KMS-11 (cell line): ENCODE measurements at regions not wholly inside any gene's neighbourhood (a gene's known extent, or its start where the extent isn't known, plus 50 kb on each side); places are given as distances from the start of the nearest gene placed in this dataset.

Experiments
- H2AFZ ChIP-seq: fragments of 200-600 bp; sonication (generic); 2 replicates; pipeline ENCODE4 v1.6.1; 2016; ENCODE audit warnings: antibody characterized with exemption, mixed run types, low read depth
- H3K27ac ChIP-seq: fragments of 200-600 bp; sonication (generic); 2 replicates; pipeline ENCODE4 v1.6.1; 2016; ENCODE audit warnings: mild to moderate bottlenecking, mixed run types
- H3K27me3 ChIP-seq: fragments of 200-600 bp; sonication (generic); 2 replicates; pipeline ENCODE4 v1.6.1; 2017; ENCODE audit warnings: mild to moderate bottlenecking, low read depth, mixed run types, moderate library complexity; ENCODE audit not compliant: insufficient read depth
- H3K36me3 ChIP-seq: fragments of 200-600 bp; sonication (generic); 2 replicates; pipeline ENCODE4 v1.6.1; 2017; ENCODE audit warnings: mild to moderate bottlenecking, mixed run types; ENCODE audit not compliant: insufficient read depth
- H3K4me1 ChIP-seq: fragments of 200-600 bp; sonication (generic); 2 replicates; pipeline ENCODE4 v1.6.1; 2016; ENCODE audit warnings: mild to moderate bottlenecking, low read depth, mixed run types; ENCODE audit not compliant: poor library complexity, severe bottlenecking
- H3K4me2 ChIP-seq: fragments of 200-600 bp; sonication (generic); 2 replicates; pipeline ENCODE4 v1.7.0; 2016; ENCODE audit warnings: mild to moderate bottlenecking, mixed run types
- H3K4me3 ChIP-seq: fragments of 200-600 bp; sonication (generic); IDR thresholded peaks from 2 replicates; pipeline ENCODE4 v1.6.1; 2017; ENCODE audit warnings: low read depth, low read length, mixed read lengths; ENCODE audit not compliant: insufficient read depth
- H3K79me2 ChIP-seq: fragments of 200-600 bp; sonication (generic); 2 replicates; pipeline ENCODE4 v1.6.1; 2016; ENCODE audit warnings: low read depth, mixed run types; ENCODE audit not compliant: insufficient read depth
- H3K9ac ChIP-seq: fragments of 200-600 bp; sonication (generic); 2 replicates; pipeline ENCODE4 v1.6.1; 2016; ENCODE audit warnings: mild to moderate bottlenecking, mixed run types
- H4K20me1 ChIP-seq: fragments of 200-600 bp; sonication (generic); 2 replicates; pipeline ENCODE4 v1.6.1; 2016; ENCODE audit warnings: mild to moderate bottlenecking, mixed run types; ENCODE audit not compliant: insufficient read depth
- CTCF ChIP-seq: fragments of 200-600 bp; sonication (generic); conservative IDR thresholded peaks from 2 replicates; pipeline ENCODE4 v1.6.1; 2017; ENCODE audit warnings: low read depth, mild to moderate bottlenecking, antibody characterized with exemption, low read length, moderate library complexity, mixed read lengths

- Histone ChIP-seq H3K4me1 (no peaks in the 10 kb centered on the region), H3K79me2 (no peaks in the 10 kb centered on the region), H3K27ac (no peak overlapping the region), H3K4me3 (no peak overlapping the region), H3K4me2 (no peak overlapping the region), H4K20me1 (no peaks in the 10 kb centered on the region), H3K36me3 (no peaks in the 10 kb centered on the region), H2AFZ (no peak overlapping the region), H3K27me3 (no peaks in the 10 kb centered on the region), H3K9ac (no peak overlapping the region)
- no peak for TF ChIP-seq CTCF
Observed at GRCh38 chr11:104443387-104443786, 279.4 kb upstream of the PDGFD start.

DNA sequence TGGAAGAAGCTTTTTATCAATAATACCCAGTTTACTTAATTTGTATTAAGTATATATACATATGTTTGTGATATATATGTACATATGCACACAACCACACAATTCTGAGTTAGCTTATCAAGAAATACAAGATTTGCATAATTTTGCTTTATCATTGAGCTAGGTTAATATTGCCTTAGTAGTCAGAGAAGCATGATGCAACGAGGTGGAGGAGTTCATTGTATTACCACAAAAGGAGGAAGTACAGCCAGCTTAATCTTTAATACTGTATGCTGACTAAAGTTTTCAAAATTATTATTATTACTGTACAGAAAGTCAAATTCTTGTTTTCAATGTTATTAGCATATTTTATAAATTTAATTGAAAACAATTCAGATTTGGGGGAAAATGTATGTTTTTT is 278.4 kb upstream of the PDGFD start:
- no peaks in the 10 kb centered on the region for H3K36me3 ChIP-seq
- H3K9ac ChIP-seq, result no peak overlapping the region
- no peak overlapping the region for H3K4me2 ChIP-seq
- no peak overlapping the region for H3K27ac ChIP-seq
- no peaks in the 10 kb centered on the region for H3K4me1 ChIP-seq
- no peaks in the 10 kb centered on the region for H3K27me3 ChIP-seq
- no peak for TF ChIP-seq CTCF
- H3K4me3 ChIP-seq, result no peak overlapping the region
- no peaks in the 10 kb centered on the region for H4K20me1 ChIP-seq
- no peak overlapping the region for H2AFZ ChIP-seq
- H3K79me2 ChIP-seq, result no peaks in the 10 kb centered on the region

GRCh38 chr11:104435494-104435893 is 271.5 kb upstream of the PDGFD start:
- Histone ChIP-seq H3K79me2 (no peaks in the 10 kb centered on the region), H3K27me3 (no peaks in the 10 kb centered on the region), H3K9ac (no peak overlapping the region), H3K27ac (no peak overlapping the region), H3K4me2 (no peak overlapping the region), H3K4me1 (no peaks in the 10 kb centered on the region), H3K36me3 (no peaks in the 10 kb centered on the region), H4K20me1 (no peaks in the 10 kb centered on the region), H3K4me3 (no peak overlapping the region), H2AFZ (no peak overlapping the region)
- no peak for TF ChIP-seq CTCF

- H3K27me3 ChIP-seq, result no peaks in the 10 kb centered on the region
- H3K4me2 ChIP-seq, result no peak overlapping the region
- no peak overlapping the region for H2AFZ ChIP-seq
- H3K9ac ChIP-seq, result no peak overlapping the region
- H4K20me1 ChIP-seq, result no peaks in the 10 kb centered on the region
- no peak overlapping the region for H3K27ac ChIP-seq
- H3K79me2 ChIP-seq, result no peaks in the 10 kb centered on the region
- TF ChIP-seq CTCF, result no peak
- H3K36me3 ChIP-seq, result no peaks in the 10 kb centered on the region
- no peaks in the 10 kb centered on the region for H3K4me1 ChIP-seq
- no peak overlapping the region for H3K4me3 ChIP-seq
Observed at GRCh38 chr11:104433751-104434150, 269.8 kb upstream of the PDGFD start.

- no peak for TF ChIP-seq CTCF
- H3K27ac ChIP-seq, result no peak overlapping the region
- H3K27me3 ChIP-seq, result no peaks in the 10 kb centered on the region
- no peaks in the 10 kb centered on the region for H3K4me1 ChIP-seq
- no peak overlapping the region for H2AFZ ChIP-seq
- H4K20me1 ChIP-seq, result no peaks in the 10 kb centered on the region
- H3K36me3 ChIP-seq, result no peaks in the 10 kb centered on the region
- H3K9ac ChIP-seq, result no peak overlapping the region
- no peak overlapping the region for H3K4me3 ChIP-seq
- no peaks in the 10 kb centered on the region for H3K79me2 ChIP-seq
- no peak overlapping the region for H3K4me2 ChIP-seq
Observed at GRCh38 chr11:104432981-104433380, 269.0 kb upstream of the PDGFD start.
